HL-60 (cell line): ENCODE measurements at regions not wholly inside any gene's neighbourhood (a gene's known extent, or its start where the extent isn't known, plus 50 kb on each side); places are given as distances from the start of the nearest gene placed in this dataset.

Experiments
- DNase-seq, 2 experiments: peaks; one replicate each; pipeline ENCODE4 v3.0.0-alpha.2; 2010 to 2020; ENCODE audit warnings: low read depth in 1 of 2, low spot score in 1 of 2
- H3K27ac ChIP-seq: fragments of 250-450 bp; sonication (Bioruptor Pico); replicated peaks from 2 replicates; pipeline ENCODE4 v1.5.1; 2020; ENCODE audit warnings: mild to moderate bottlenecking, moderate library complexity
- H3K27me3 ChIP-seq: fragments of 250-450 bp; sonication (Bioruptor Pico); 2 replicates; pipeline ENCODE4 v1.5.1; 2021; ENCODE audit warnings: mild to moderate bottlenecking, moderate library complexity; ENCODE audit not compliant: insufficient read depth, poor library complexity, severe bottlenecking
- H3K4me3 ChIP-seq: replicated peaks from 2 replicates; pipeline ENCODE4 v1.5.1; 2011; ENCODE audit warnings: mild to moderate bottlenecking, control low read depth, low read length; ENCODE audit not compliant: insufficient read depth
- GABPA ChIP-seq: IDR thresholded peaks from 2 replicates; pipeline ENCODE4 v1.6.1; 2012; ENCODE audit warnings: low read depth
- POLR2AphosphoS5 ChIP-seq: IDR thresholded peaks from 2 replicates; pipeline ENCODE4 v1.6.1; 2012; ENCODE audit warnings: low read depth
- SPI1 ChIP-seq: IDR thresholded peaks from 2 replicates; pipeline ENCODE4 v1.6.1; 2012; ENCODE audit warnings: low read depth, mild to moderate bottlenecking, borderline replicate concordance
- TF ChIP-seq, protein P1 (sequence below): IDR thresholded peaks from 2 replicates; pipeline ENCODE4 v1.6.1; 2012; ENCODE audit warnings: low read depth; ENCODE audit not compliant: insufficient replicate concordance
- TF ChIP-seq, protein P2 (sequence below): IDR thresholded peaks from one replicate; pipeline ENCODE4 v1.5.1; 2011; ENCODE audit warnings: low read length, control low read depth, inconsistent platforms; ENCODE audit not compliant: insufficient read depth

DNA sequence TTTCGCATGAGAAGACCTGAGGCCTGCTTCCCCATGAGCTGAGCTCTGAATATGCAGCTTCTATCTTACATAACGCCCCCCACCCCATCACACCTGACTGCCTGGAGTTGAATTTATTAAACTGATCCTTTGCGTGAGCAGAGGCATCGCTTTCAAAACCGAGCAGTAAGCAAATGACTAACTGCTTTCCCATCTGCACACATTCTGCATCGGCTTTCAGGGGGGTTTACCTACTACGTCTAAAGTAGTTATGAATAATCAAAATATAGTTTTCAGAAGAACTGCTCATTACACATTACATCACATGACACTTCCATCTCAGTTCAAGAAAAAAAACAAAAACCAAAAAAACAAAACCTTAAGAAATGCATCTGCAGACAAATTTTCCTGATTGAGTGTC, 54.7 kb upstream of the EGR2 start:
- no peak for DNase-seq
- Histone ChIP-seq H3K27me3 (no peaks in the 10 kb centered on the region), H3K27ac (no peak overlapping the region), H3K4me3 (no peak overlapping the region)
- TF ChIP-seq, protein P1, sequence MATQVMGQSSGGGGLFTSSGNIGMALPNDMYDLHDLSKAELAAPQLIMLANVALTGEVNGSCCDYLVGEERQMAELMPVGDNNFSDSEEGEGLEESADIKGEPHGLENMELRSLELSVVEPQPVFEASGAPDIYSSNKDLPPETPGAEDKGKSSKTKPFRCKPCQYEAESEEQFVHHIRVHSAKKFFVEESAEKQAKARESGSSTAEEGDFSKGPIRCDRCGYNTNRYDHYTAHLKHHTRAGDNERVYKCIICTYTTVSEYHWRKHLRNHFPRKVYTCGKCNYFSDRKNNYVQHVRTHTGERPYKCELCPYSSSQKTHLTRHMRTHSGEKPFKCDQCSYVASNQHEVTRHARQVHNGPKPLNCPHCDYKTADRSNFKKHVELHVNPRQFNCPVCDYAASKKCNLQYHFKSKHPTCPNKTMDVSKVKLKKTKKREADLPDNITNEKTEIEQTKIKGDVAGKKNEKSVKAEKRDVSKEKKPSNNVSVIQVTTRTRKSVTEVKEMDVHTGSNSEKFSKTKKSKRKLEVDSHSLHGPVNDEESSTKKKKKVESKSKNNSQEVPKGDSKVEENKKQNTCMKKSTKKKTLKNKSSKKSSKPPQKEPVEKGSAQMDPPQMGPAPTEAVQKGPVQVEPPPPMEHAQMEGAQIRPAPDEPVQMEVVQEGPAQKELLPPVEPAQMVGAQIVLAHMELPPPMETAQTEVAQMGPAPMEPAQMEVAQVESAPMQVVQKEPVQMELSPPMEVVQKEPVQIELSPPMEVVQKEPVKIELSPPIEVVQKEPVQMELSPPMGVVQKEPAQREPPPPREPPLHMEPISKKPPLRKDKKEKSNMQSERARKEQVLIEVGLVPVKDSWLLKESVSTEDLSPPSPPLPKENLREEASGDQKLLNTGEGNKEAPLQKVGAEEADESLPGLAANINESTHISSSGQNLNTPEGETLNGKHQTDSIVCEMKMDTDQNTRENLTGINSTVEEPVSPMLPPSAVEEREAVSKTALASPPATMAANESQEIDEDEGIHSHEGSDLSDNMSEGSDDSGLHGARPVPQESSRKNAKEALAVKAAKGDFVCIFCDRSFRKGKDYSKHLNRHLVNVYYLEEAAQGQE = no peak
- TF ChIP-seq, protein P2, sequence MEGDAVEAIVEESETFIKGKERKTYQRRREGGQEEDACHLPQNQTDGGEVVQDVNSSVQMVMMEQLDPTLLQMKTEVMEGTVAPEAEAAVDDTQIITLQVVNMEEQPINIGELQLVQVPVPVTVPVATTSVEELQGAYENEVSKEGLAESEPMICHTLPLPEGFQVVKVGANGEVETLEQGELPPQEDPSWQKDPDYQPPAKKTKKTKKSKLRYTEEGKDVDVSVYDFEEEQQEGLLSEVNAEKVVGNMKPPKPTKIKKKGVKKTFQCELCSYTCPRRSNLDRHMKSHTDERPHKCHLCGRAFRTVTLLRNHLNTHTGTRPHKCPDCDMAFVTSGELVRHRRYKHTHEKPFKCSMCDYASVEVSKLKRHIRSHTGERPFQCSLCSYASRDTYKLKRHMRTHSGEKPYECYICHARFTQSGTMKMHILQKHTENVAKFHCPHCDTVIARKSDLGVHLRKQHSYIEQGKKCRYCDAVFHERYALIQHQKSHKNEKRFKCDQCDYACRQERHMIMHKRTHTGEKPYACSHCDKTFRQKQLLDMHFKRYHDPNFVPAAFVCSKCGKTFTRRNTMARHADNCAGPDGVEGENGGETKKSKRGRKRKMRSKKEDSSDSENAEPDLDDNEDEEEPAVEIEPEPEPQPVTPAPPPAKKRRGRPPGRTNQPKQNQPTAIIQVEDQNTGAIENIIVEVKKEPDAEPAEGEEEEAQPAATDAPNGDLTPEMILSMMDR = no peak
- no peak for TF ChIP-seq SPI1
- no peak for TF ChIP-seq POLR2AphosphoS5
- no peak for TF ChIP-seq GABPA

DNA sequence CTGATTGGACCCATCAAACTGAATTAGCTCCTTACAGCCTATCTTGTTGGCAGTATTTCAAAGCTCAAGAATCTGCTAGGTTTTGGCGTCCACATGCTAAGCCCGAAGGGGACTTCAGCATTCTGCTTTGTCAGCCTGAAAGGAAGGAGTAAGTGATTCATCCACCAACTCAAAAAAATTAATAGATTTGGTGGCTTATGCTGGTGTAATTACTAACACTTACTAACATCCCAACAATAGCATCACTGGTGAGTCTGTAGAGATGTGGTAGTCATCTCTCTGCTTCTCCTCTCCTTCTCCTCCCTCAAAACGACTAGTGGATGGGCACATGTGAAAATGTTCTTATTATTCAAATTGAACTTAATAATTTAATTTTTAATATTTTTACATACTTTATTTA, 53.8 kb upstream of the EGR2 start:
- no peak for DNase-seq
- no peaks in the 10 kb centered on the region for H3K27me3 ChIP-seq
- H3K4me3 ChIP-seq = no peak overlapping the region
- no peak overlapping the region for H3K27ac ChIP-seq
- TF ChIP-seq SPI1 (no peak), GABPA (no peak), POLR2AphosphoS5 (no peak)
- TF ChIP-seq, protein P1 = no peak
- TF ChIP-seq, protein P2 = no peak

DNA sequence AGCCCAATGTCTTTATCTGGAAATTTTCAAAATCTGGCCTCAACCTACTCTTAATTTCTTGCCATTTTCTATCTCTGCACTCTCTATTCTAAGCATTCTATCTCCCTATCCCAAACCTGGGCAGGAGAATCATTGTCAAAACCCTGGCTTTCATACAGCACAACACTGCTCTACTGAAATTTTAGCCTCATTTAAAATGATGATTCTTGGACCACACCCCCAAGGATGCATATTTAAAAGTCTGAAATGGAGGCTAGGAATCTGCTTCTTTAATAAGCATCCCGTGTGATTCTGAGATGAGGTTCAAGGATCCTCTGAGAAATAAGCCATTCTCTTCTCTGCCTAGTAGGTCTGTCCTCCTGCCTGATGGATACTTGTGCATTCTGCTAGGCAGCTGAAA, 50.8 kb upstream of the EGR2 start:
- no peak overlapping the region for H3K27ac ChIP-seq
- no peaks in the 10 kb centered on the region for H3K27me3 ChIP-seq
- no peak overlapping the region for H3K4me3 ChIP-seq
- no peak for DNase-seq
- no peak for TF ChIP-seq SPI1

GRCh38 chr10:62866451-62866850, 50.3 kb upstream of the EGR2 start:
- H3K27ac ChIP-seq = no peak overlapping the region
- no peaks in the 10 kb centered on the region for H3K27me3 ChIP-seq
- no peak overlapping the region for H3K4me3 ChIP-seq
- DNase-seq = no peak
- TF ChIP-seq POLR2AphosphoS5 (no peak), GABPA (no peak)
- TF ChIP-seq, protein P2 = no peak
